GM12878 (cell line): ENCODE measurements at regions not wholly inside any gene's neighbourhood (a gene's known extent, or its start where the extent isn't known, plus 50 kb on each side); places are given as distances from the start of the nearest gene placed in this dataset.

Source experiments
- ATAC-seq: fragments of 200-7000 bp; cut with Tn5 transposase; 3 replicates; pipeline ENCODE4 v1.9.1; 2020; ENCODE audit warnings: mild to moderate bottlenecking, moderate library complexity
- BruUV-seq: library from RNA; stranded (reverse); fragments of 400-500 nt; replicated peaks from 2 replicates; lab custom pipeline; 2021; lab: Mats Ljungman, UMichigan
- CTCF ChIA-PET: fragments of 300-600 bp; sonication (Branson Sonifier 250); formaldehyde crosslinking; extraction: SDS; loops from one replicate; lab custom pipeline; 2021; ENCODE audit warnings: inconsistent platforms; lab: Yijun Ruan, JAX
- POLR2A ChIA-PET: fragments of 350-600 bp; formaldehyde crosslinking; extraction: SDS; loops from one replicate; lab custom pipeline; 2021; ENCODE audit warnings: inconsistent platforms; lab: Charles Lee
- RAD21 ChIA-PET: fragments of 300-600 bp; sonication (Branson Sonifier 250); formaldehyde crosslinking; loops from one replicate; lab custom pipeline; 2023; ENCODE audit warnings: antibody characterized with exemption; ENCODE audit not compliant: unreplicated experiment; lab: Charles Lee
- SMC1A ChIA-PET: fragments of 300-600 bp; sonication (Branson Sonifier 250); formaldehyde crosslinking; loops from one replicate; lab custom pipeline; 2023; ENCODE audit not compliant: unreplicated experiment, uncharacterized antibody; lab: Charles Lee
- DNase-seq: peaks from one replicate; pipeline ENCODE4 v3.0.0-alpha.2; 2011; ENCODE audit warnings: low read depth, low spot score
- FAIRE-seq: peaks from 3 replicates; lab custom pipeline; 2011; peaks lifted over from hg19 to GRCh38; lab: Jason Lieb, UNC
- H2AFZ ChIP-seq: 2 replicates; pipeline ENCODE4 v1.6.0; 2011; ENCODE audit warnings: low read depth, low read length, control low read depth; ENCODE audit not compliant: control insufficient read depth
- H3K27ac ChIP-seq: 2 replicates; pipeline ENCODE4 v1.5.1; 2011; ENCODE audit warnings: control low read depth; ENCODE audit not compliant: control insufficient read depth, insufficient read depth
- H3K27me3 ChIP-seq, 2 experiments: replicated peaks in 1 of 2; 2 replicates each; pipeline versions ENCODE4 v1.6.0 to v1.6.1; 2011; ENCODE audit warnings: low read length in 1 of 2; ENCODE audit not compliant: control insufficient read depth in 2 of 2, insufficient read depth in 2 of 2
- H3K36me3 ChIP-seq, 2 experiments: 2 replicates each; pipeline ENCODE4 v1.5.1; 2011; ENCODE audit warnings: low read length in 1 of 2; ENCODE audit not compliant: control insufficient read depth in 2 of 2, insufficient read depth in 2 of 2
- H3K4me1 ChIP-seq: 2 replicates; pipeline ENCODE4 v1.6.1; 2011; ENCODE audit warnings: mild to moderate bottlenecking, low read length, moderate library complexity, mixed read lengths; ENCODE audit not compliant: control insufficient read depth, insufficient read depth
- H3K4me2 ChIP-seq: 2 replicates; pipeline ENCODE4 v1.6.0; 2011; ENCODE audit warnings: control low read depth; ENCODE audit not compliant: control insufficient read depth, insufficient read depth
- H3K4me3 ChIP-seq: fragments of 200-600 bp; sonication (generic); 2 replicates; pipeline ENCODE4 v1.5.1; 2016
- H3K79me2 ChIP-seq: 2 replicates; pipeline ENCODE4 v1.6.0; 2011; ENCODE audit warnings: low read length; ENCODE audit not compliant: control insufficient read depth, insufficient read depth
- H3K9ac ChIP-seq: 2 replicates; pipeline ENCODE4 v1.8.0; 2011; ENCODE audit warnings: low read length, control low read depth, mixed read lengths; ENCODE audit not compliant: control insufficient read depth, insufficient read depth
- H3K9me3 ChIP-seq: replicated peaks from 3 replicates; pipeline ENCODE4 v1.5.1; 2011; ENCODE audit warnings: mild to moderate bottlenecking, low read length; ENCODE audit not compliant: control insufficient read depth, insufficient read depth
- H4K20me1 ChIP-seq: 2 replicates; pipeline ENCODE4 v1.6.0; 2011; ENCODE audit not compliant: control insufficient read depth, insufficient read depth
- EED ChIP-seq: sonication (generic); IDR thresholded peaks from 2 replicates; pipeline ENCODE4 v1.6.1; 2016; ENCODE audit warnings: antibody characterized with exemption, low read depth
- IKZF2 ChIP-seq, 2 experiments: fragments of 450-650 bp; IDR thresholded peaks; 2 replicates each; pipeline ENCODE4 v1.6.1; 2017; ENCODE audit warnings: mild to moderate bottlenecking in 2 of 2, moderate library complexity in 2 of 2
- NFXL1 ChIP-seq: fragments of 450-650 bp; IDR thresholded peaks from 2 replicates; pipeline ENCODE4 v1.6.1; 2017; ENCODE audit warnings: antibody characterized with exemption, mild to moderate bottlenecking, borderline replicate concordance
- NRF1 ChIP-seq: conservative IDR thresholded peaks from 2 replicates; pipeline ENCODE4 v1.6.1; 2011; ENCODE audit warnings: mild to moderate bottlenecking, low read depth, low read length, improper control_type of control experiment
- PML ChIP-seq: IDR thresholded peaks from 2 replicates; pipeline ENCODE4 v1.6.1; 2012; ENCODE audit warnings: low read length, inconsistent platforms
- WGBS: methylation state at CpG from one replicate; pipeline ENCODE4 v1.1.6; 2016; ENCODE audit warnings: low lambda C conversion rate; ENCODE audit not compliant: insufficient replicate concordance, insufficient coverage; ENCODE audit errors: missing lambda C conversion rate; 5-methylcytosine and 5-hydroxymethylcytosine counted together
- in situ Hi-C: fragments of 300-500 bp; cut with MboI; formaldehyde crosslinking; loops from 9 replicates; pipeline ENCODE4 v1.14.3; 2018; ENCODE audit warnings: mixed read lengths
- intact Hi-C: fragments of 100-400 bp; cut with micrococcal nuclease; formaldehyde crosslinking; loops from one replicate; pipeline ENCODE4 v1.14.2; 2022; ENCODE audit not compliant: unreplicated experiment
- TF ChIP-seq, protein P1 (sequence below): fragments of 150-350 bp; IDR thresholded peaks from 2 replicates; pipeline ENCODE4 v1.6.1; 2016; ENCODE audit warnings: low read depth, low read length
- TF ChIP-seq, protein P2 (sequence below): fragments of 450-650 bp; conservative IDR thresholded peaks from 2 replicates; pipeline ENCODE4 v1.6.1; 2017; ENCODE audit warnings: mild to moderate bottlenecking, moderate library complexity
- TF ChIP-seq, protein P3 (sequence below): IDR thresholded peaks from 2 replicates; pipeline ENCODE4 v1.6.1; 2011; ENCODE audit warnings: borderline replicate concordance, low read depth, mild to moderate bottlenecking, moderate library complexity, low read length; ENCODE audit not compliant: insufficient read depth, poor library complexity, severe bottlenecking
- TF ChIP-seq, protein P4 (sequence below): fragments of 450-650 bp; IDR thresholded peaks from 2 replicates; pipeline ENCODE4 v1.6.1; 2018; ENCODE audit warnings: borderline replicate concordance, mild to moderate bottlenecking; ENCODE audit not compliant: partially characterized antibody
- TF ChIP-seq, protein P5 (sequence below): IDR thresholded peaks from 2 replicates; pipeline ENCODE4 v1.6.1; 2011; ENCODE audit warnings: low read depth, low read length, improper control_type of control experiment, borderline replicate concordance

DNA sequence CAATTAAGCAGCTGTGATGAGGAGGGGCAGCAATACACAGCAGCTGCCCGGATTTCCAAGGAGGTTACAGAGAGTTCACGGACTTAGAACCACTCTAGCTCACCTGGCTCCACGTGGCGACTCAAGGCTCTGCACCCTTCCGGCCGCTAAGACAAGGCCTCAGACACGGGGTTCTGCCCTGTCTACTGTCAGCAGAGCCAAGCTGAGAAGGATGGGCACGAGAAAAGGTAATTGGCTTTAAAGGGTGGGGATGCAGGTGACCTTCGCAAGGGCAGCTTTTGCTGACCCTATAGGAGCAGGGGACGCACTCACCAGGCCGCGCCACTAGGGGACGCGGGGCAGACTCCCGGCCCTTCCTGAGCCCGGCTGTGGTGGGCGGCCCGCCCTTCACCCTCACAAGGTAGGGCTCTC is 152.4 kb downstream of the KIF20B start (continued):
- TF ChIP-seq, protein P1, sequence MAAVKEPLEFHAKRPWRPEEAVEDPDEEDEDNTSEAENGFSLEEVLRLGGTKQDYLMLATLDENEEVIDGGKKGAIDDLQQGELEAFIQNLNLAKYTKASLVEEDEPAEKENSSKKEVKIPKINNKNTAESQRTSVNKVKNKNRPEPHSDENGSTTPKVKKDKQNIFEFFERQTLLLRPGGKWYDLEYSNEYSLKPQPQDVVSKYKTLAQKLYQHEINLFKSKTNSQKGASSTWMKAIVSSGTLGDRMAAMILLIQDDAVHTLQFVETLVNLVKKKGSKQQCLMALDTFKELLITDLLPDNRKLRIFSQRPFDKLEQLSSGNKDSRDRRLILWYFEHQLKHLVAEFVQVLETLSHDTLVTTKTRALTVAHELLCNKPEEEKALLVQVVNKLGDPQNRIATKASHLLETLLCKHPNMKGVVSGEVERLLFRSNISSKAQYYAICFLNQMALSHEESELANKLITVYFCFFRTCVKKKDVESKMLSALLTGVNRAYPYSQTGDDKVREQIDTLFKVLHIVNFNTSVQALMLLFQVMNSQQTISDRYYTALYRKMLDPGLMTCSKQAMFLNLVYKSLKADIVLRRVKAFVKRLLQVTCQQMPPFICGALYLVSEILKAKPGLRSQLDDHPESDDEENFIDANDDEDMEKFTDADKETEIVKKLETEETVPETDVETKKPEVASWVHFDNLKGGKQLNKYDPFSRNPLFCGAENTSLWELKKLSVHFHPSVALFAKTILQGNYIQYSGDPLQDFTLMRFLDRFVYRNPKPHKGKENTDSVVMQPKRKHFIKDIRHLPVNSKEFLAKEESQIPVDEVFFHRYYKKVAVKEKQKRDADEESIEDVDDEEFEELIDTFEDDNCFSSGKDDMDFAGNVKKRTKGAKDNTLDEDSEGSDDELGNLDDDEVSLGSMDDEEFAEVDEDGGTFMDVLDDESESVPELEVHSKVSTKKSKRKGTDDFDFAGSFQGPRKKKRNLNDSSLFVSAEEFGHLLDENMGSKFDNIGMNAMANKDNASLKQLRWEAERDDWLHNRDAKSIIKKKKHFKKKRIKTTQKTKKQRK, result no peak
- no peak for TF ChIP-seq EED
- no peak for TF ChIP-seq PML
- TF ChIP-seq, protein P2, sequence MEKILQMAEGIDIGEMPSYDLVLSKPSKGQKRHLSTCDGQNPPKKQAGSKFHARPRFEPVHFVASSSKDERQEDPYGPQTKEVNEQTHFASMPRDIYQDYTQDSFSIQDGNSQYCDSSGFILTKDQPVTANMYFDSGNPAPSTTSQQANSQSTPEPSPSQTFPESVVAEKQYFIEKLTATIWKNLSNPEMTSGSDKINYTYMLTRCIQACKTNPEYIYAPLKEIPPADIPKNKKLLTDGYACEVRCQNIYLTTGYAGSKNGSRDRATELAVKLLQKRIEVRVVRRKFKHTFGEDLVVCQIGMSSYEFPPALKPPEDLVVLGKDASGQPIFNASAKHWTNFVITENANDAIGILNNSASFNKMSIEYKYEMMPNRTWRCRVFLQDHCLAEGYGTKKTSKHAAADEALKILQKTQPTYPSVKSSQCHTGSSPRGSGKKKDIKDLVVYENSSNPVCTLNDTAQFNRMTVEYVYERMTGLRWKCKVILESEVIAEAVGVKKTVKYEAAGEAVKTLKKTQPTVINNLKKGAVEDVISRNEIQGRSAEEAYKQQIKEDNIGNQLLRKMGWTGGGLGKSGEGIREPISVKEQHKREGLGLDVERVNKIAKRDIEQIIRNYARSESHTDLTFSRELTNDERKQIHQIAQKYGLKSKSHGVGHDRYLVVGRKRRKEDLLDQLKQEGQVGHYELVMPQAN, result no peak

DNA sequence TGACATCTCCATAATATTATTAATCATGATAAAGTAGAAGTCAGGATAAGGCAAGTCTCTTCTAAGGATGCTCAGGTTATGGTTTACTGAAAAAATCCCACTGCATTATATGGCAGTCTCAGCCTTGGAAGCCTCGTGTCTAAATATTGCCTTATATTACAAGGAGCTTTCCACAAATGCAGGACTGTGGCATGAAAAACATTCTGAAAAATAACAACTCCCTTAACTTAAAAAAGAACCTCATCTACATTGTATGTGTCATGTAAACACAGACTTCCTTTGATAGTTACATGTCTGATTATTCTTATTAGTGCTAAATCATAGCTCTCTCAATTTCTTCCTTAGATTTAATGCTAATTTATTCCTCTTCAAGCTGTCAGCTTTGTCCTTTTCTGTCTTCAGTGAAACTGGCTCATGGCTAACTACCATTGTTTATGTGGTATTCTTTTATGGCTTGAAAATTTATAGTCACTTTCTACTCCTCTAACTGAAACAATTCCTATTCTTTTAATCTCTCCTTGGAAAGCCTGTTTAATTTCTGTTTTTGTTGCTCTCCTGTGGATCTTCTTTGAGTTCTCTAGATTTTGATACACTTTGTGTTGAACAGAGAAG is 156.1 kb downstream of the KIF20B start:
- BruUV-seq, result no TSS peak
- Histone ChIP-seq H3K9me3 (no peaks in the 10 kb centered on the region), H2AFZ (no peak overlapping the region), H3K4me2 (no peak overlapping the region), H3K27ac (no peak overlapping the region), H3K9ac (no peak overlapping the region), H3K79me2 (no peaks in the 10 kb centered on the region), H3K27me3 (no peaks in the 10 kb centered on the region), H3K4me1 (no peaks in the 10 kb centered on the region), H3K36me3 (no peaks in the 10 kb centered on the region; a peak in 1 of 4 replicates), H3K4me3 (no peak overlapping the region), H4K20me1 (no peaks in the 10 kb centered on the region)
- ChIA-PET CTCF (no interaction called here), SMC1A (interaction anchor here (0.8 kb wide), 1 partner anchor 30 kb away, joined by 3 read pairs; no protein-coding TSS in a partner anchor), RAD21 (no interaction called here), POLR2A (no interaction called here)
- ATAC-seq, result no peak
- no peak for DNase-seq
- WGBS, result 50% methylated on average over 1 of the region's 1 CpG
- intact Hi-C loops (no loop called here), in situ Hi-C loops (no loop called here)
- no peak for FAIRE-seq
- TF ChIP-seq, protein P3, sequence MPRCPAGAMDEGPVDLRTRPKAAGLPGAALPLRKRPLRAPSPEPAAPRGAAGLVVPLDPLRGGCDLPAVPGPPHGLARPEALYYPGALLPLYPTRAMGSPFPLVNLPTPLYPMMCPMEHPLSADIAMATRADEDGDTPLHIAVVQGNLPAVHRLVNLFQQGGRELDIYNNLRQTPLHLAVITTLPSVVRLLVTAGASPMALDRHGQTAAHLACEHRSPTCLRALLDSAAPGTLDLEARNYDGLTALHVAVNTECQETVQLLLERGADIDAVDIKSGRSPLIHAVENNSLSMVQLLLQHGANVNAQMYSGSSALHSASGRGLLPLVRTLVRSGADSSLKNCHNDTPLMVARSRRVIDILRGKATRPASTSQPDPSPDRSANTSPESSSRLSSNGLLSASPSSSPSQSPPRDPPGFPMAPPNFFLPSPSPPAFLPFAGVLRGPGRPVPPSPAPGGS, result no peak
- TF ChIP-seq EED (no peak), NRF1 (no peak), IKZF2 (IDR thresholded peaks at IDR 0.05) (no peak), NFXL1 (no peak)
- TF ChIP-seq, protein P4, sequence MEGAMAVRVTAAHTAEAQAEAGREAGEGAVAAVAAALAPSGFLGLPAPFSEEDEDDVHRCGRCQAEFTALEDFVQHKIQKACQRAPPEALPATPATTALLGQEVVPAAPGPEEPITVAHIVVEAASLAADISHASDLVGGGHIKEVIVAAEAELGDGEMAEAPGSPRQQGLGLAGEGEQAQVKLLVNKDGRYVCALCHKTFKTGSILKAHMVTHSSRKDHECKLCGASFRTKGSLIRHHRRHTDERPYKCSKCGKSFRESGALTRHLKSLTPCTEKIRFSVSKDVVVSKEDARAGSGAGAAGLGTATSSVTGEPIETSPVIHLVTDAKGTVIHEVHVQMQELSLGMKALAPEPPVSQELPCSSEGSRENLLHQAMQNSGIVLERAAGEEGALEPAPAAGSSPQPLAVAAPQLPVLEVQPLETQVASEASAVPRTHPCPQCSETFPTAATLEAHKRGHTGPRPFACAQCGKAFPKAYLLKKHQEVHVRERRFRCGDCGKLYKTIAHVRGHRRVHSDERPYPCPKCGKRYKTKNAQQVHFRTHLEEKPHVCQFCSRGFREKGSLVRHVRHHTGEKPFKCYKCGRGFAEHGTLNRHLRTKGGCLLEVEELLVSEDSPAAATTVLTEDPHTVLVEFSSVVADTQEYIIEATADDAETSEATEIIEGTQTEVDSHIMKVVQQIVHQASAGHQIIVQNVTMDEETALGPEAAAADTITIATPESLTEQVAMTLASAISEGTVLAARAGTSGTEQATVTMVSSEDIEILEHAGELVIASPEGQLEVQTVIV, result no peak
- TF ChIP-seq, protein P5, sequence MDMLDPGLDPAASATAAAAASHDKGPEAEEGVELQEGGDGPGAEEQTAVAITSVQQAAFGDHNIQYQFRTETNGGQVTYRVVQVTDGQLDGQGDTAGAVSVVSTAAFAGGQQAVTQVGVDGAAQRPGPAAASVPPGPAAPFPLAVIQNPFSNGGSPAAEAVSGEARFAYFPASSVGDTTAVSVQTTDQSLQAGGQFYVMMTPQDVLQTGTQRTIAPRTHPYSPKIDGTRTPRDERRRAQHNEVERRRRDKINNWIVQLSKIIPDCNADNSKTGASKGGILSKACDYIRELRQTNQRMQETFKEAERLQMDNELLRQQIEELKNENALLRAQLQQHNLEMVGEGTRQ, result no peak
